ENCODE measurements at regions not wholly inside any gene's neighbourhood (a gene's known extent, or its start where the extent isn't known, plus 50 kb on each side); places are given as distances from the start of the nearest gene placed in this dataset.

GRCh38 chr18:22545066-22545760 lies 127.5 kb upstream of the CTAGE1 start:
- no peak for DNase-seq

GRCh38 chr18:22546905-22547570 lies 129.3 kb upstream of the CTAGE1 start:
- DNase-seq, result no peak

GRCh38 chr18:22547807-22548561 lies 130.3 kb upstream of the CTAGE1 start:
- DNase-seq, result peak; percentile 48

- no peak for DNase-seq
Measured at GRCh38 chr18:22549260-22549937, 131.7 kb upstream of the CTAGE1 start.

- DNase-seq, result no peak
Measured at GRCh38 chr18:22550366-22550765, 132.7 kb upstream of the CTAGE1 start.

GRCh38 chr18:22550861-22551260 lies 133.1 kb upstream of the CTAGE1 start:
- no peak for DNase-seq

GRCh38 chr18:22551536-22552151 lies 133.9 kb upstream of the CTAGE1 start:
- peak; percentile 81 for DNase-seq

GRCh38 chr18:22552254-22552653 lies 134.5 kb upstream of the CTAGE1 start:
- DNase-seq, result no peak

- DNase-seq, result no peak
Measured at GRCh38 chr18:22552899-22553460, 135.3 kb upstream of the CTAGE1 start.

GRCh38 chr18:22556222-22557167 lies 138.8 kb upstream of the CTAGE1 start:
- no peak for DNase-seq

- no peak for DNase-seq
Measured at GRCh38 chr18:22557168-22557941, 139.6 kb upstream of the CTAGE1 start.

- peak; percentile 79 for DNase-seq
Measured at GRCh38 chr18:22558945-22559385, 141.2 kb upstream of the CTAGE1 start.

- peak; percentile 66 for DNase-seq
Measured at GRCh38 chr18:22559414-22560274, 141.9 kb upstream of the CTAGE1 start.

- no peak for DNase-seq
Measured at GRCh38 chr18:22560275-22560610, 142.5 kb upstream of the CTAGE1 start.

GRCh38 chr18:22560797-22561196 lies 143.1 kb upstream of the CTAGE1 start:
- DNase-seq, result no peak

GRCh38 chr18:22563164-22563583 lies 145.5 kb upstream of the CTAGE1 start:
- DNase-seq, result peak; percentile 89

- DNase-seq, result no peak
Measured at GRCh38 chr18:22564036-22564435, 146.3 kb upstream of the CTAGE1 start.

GRCh38 chr18:22566703-22567420 lies 149.1 kb upstream of the CTAGE1 start:
- no peak for DNase-seq

All from fibroblast of skin of scalp (primary cell).